ENCODE measurements at regions not wholly inside any gene's neighbourhood (a gene's known extent, or its start where the extent isn't known, plus 50 kb on each side); places are given as distances from the start of the nearest gene placed in this dataset.

- TF ChIP-seq CTCF (IDR thresholded peaks at IDR 0.05; ENCODE audit: insufficient read depth, low read length, poor library complexity, severe bottlenecking) (no peak), EZH2phosphoT487 (conservative IDR thresholded peaks at IDR 0.05; ENCODE audit: low read length) (no peak)
Measured at GRCh38 chr2:16076911-16077310, 136.6 kb downstream of the MYCN start.
